GM03348 (cell line): ENCODE measurements at regions not wholly inside any gene's neighbourhood (a gene's known extent, or its start where the extent isn't known, plus 50 kb on each side); places are given as distances from the start of the nearest gene placed in this dataset.
"Not testable (repeated sequence)": the region's sequence is repeated elsewhere in the genome, so short reads cannot be mapped to it uniquely, and the experiment has no call there.

Source experiments
- DNase-seq: peaks from one replicate; pipeline ENCODE4 v3.0.0; 2012; ENCODE audit warnings: low spot score

- no peak for DNase-seq
Measured at GRCh38 chr5:157976429-157976828, 117.5 kb upstream of the CLINT1 start.

GRCh38 chr5:157972579-157972978 lies 113.6 kb upstream of the CLINT1 start:
- DNase-seq: no peak

GRCh38 chr5:157971571-157972216 lies 112.7 kb upstream of the CLINT1 start:
- DNase-seq: peak; percentile 34

GRCh38 chr5:157968570-157968969 lies 109.6 kb upstream of the CLINT1 start:
- DNase-seq: not testable (repeated sequence)

- no peak for DNase-seq
Measured at GRCh38 chr5:157965989-157966388, 107.0 kb upstream of the CLINT1 start.

- no peak for DNase-seq
Measured at GRCh38 chr5:157965040-157965678, 106.2 kb upstream of the CLINT1 start.

- DNase-seq: no peak
Measured at GRCh38 chr5:157963761-157964160, 104.8 kb upstream of the CLINT1 start.

GRCh38 chr5:157963244-157963643 lies 104.3 kb upstream of the CLINT1 start:
- DNase-seq: no peak

- not testable (repeated sequence) for DNase-seq
Measured at GRCh38 chr5:157962686-157963085, 103.7 kb upstream of the CLINT1 start.

- DNase-seq: no peak
Measured at GRCh38 chr5:157961896-157962590, 103.1 kb upstream of the CLINT1 start.

GRCh38 chr5:157961176-157961575 lies 102.2 kb upstream of the CLINT1 start:
- DNase-seq: no peak

GRCh38 chr5:157959370-157959769 lies 100.4 kb upstream of the CLINT1 start:
- DNase-seq: no peak

GRCh38 chr5:157956271-157956885 lies 97.4 kb upstream of the CLINT1 start:
- DNase-seq: no peak

GRCh38 chr5:157955541-157956172 lies 96.7 kb upstream of the CLINT1 start:
- DNase-seq: no peak

GRCh38 chr5:157952374-157952685 lies 93.4 kb upstream of the CLINT1 start:
- no peak for DNase-seq

GRCh38 chr5:157951673-157952373 lies 92.9 kb upstream of the CLINT1 start:
- no peak for DNase-seq

- no peak for DNase-seq
Measured at GRCh38 chr5:157949520-157949919, 90.6 kb upstream of the CLINT1 start.

GRCh38 chr5:157948738-157949410 lies 89.9 kb upstream of the CLINT1 start:
- peak; percentile 91 for DNase-seq

GRCh38 chr5:157947156-157947555 lies 88.2 kb upstream of the CLINT1 start:
- no peak for DNase-seq

- DNase-seq: not testable (repeated sequence)
Measured at GRCh38 chr5:157945822-157946221, 86.9 kb upstream of the CLINT1 start.

- DNase-seq: no peak
Measured at GRCh38 chr5:157944938-157945337, 86.0 kb upstream of the CLINT1 start.
